MCF 10A (cell line): ENCODE measurements at regions not wholly inside any gene's neighbourhood (a gene's known extent, or its start where the extent isn't known, plus 50 kb on each side); places are given as distances from the start of the nearest gene placed in this dataset.

Source experiments
- BruUV-seq: library from RNA; stranded (reverse); fragments of 400-500 nt; replicated peaks from 2 replicates; lab custom pipeline; 2021; lab: Mats Ljungman, UMichigan
- CTCF ChIA-PET: fragments of 300-600 bp; sonication (Branson Sonifier 250); formaldehyde crosslinking; extraction: SDS; loops from one replicate; lab custom pipeline; 2021; ENCODE audit warnings: antibody characterized with exemption, inconsistent platforms; lab: Yijun Ruan, JAX
- POLR2A ChIA-PET: fragments of 300-600, 350-650 bp; sonication (Branson Sonifier 250); formaldehyde crosslinking; extraction: SDS; loops from one replicate; lab custom pipeline; 2020; ENCODE audit warnings: antibody characterized with exemption, inconsistent platforms; lab: Yijun Ruan, JAX
- DNase-seq: peaks from one replicate; pipeline ENCODE4 v3.0.0-alpha.2; 2018; ENCODE audit not compliant: unreplicated experiment
- H3K27ac Mint-ChIP-seq: one replicate; pipeline ENCODE4 v1.8.0; 2022; ENCODE audit warnings: mild to moderate bottlenecking, low read depth, mixed read lengths; ENCODE audit not compliant: unreplicated experiment
- H3K27me3 Mint-ChIP-seq: one replicate; pipeline ENCODE4 v1.8.0; 2022; ENCODE audit warnings: mixed read lengths; ENCODE audit not compliant: insufficient read depth, unreplicated experiment
- H3K36me3 Mint-ChIP-seq: one replicate; pipeline ENCODE4 v1.8.0; 2022; ENCODE audit warnings: mild to moderate bottlenecking, moderate library complexity, mixed read lengths; ENCODE audit not compliant: insufficient read depth, unreplicated experiment
- H3K4me1 Mint-ChIP-seq: one replicate; pipeline ENCODE4 v1.8.0; 2022; ENCODE audit warnings: mixed read lengths; ENCODE audit not compliant: insufficient read depth, unreplicated experiment
- H3K4me3 Mint-ChIP-seq: one replicate; pipeline ENCODE4 v1.8.0; 2022; ENCODE audit warnings: mild to moderate bottlenecking, moderate library complexity, mixed read lengths; ENCODE audit not compliant: unreplicated experiment
- H3K9me3 Mint-ChIP-seq: one replicate; pipeline ENCODE4 v1.8.0; 2022; ENCODE audit warnings: mixed read lengths; ENCODE audit not compliant: unreplicated experiment
- CTCF ChIP-seq: fragments of 200-600 bp; IDR thresholded peaks from one replicate; pipeline ENCODE4 v1.8.0; 2022; ENCODE audit warnings: antibody characterized with exemption, mild to moderate bottlenecking; ENCODE audit not compliant: unreplicated experiment
- intact Hi-C: fragments of 100-400 bp; cut with micrococcal nuclease; formaldehyde crosslinking; loops from 2 replicates; pipeline ENCODE4 v1.14.1; 2022

- CTCF ChIA-PET, result interaction anchor here (0.7 to 1.1 kb wide), 2 partner anchors 109 to 150 kb away, joined by 3 read pairs; no protein-coding TSS in a partner anchor
- no TSS peak for BruUV-seq
- Mint-ChIP-seq H3K4me3 (no peak overlapping the region), H3K4me1 (no peaks in the 10 kb centered on the region), H3K27ac (no peak overlapping the region), H3K27me3 (no peaks in the 10 kb centered on the region), H3K9me3 (peaks cover 7% of the 10 kb centered on the region), H3K36me3 (peaks cover 5% of the 10 kb centered on the region)
- DNase-seq, result no peak
- POLR2A ChIA-PET, result no interaction called here
- no peak for TF ChIP-seq CTCF
- intact Hi-C loops, result no loop called here
These were observed 92.8 kb downstream of the SNX18 start for GRCh38 chr5:54610197-54610944.

- Mint-ChIP-seq H3K4me3 (no peak overlapping the region), H3K27me3 (no peaks in the 10 kb centered on the region), H3K27ac (no peak overlapping the region), H3K9me3 (peaks cover 7% of the 10 kb centered on the region), H3K4me1 (no peaks in the 10 kb centered on the region), H3K36me3 (peaks cover 5% of the 10 kb centered on the region)
- no peak for DNase-seq
- no peak for TF ChIP-seq CTCF
- ChIA-PET POLR2A (interaction anchor here (0.5 kb wide), 1 partner anchor 29 kb away, joined by 3 read pairs; no protein-coding TSS in a partner anchor), CTCF (interaction anchor here (1.0 kb wide), 1 partner anchor 11 kb away, joined by 6 read pairs; no protein-coding TSS in a partner anchor)
- no TSS peak for BruUV-seq
- intact Hi-C loops, result no loop called here
These were observed 91.0 kb downstream of the SNX18 start for GRCh38 chr5:54608423-54609085.

GRCh38 chr5:54607006-54607405 is 89.4 kb downstream of the SNX18 start:
- Mint-ChIP-seq H3K4me3 (no peak overlapping the region), H3K4me1 (no peaks in the 10 kb centered on the region), H3K27me3 (no peaks in the 10 kb centered on the region), H3K9me3 (peaks cover 7% of the 10 kb centered on the region), H3K36me3 (peaks cover 5% of the 10 kb centered on the region), H3K27ac (no peak overlapping the region)
- intact Hi-C loops, result no loop called here
- TF ChIP-seq CTCF, result no peak
- no peak for DNase-seq
- ChIA-PET POLR2A (no interaction called here), CTCF (no interaction called here)
- BruUV-seq, result no TSS peak

GRCh38 chr5:54603372-54603771 is 85.8 kb downstream of the SNX18 start:
- TF ChIP-seq CTCF, result no peak
- BruUV-seq, result no TSS peak
- Mint-ChIP-seq H3K36me3 (no peaks in the 10 kb centered on the region), H3K27ac (no peak overlapping the region), H3K9me3 (no peaks in the 10 kb centered on the region), H3K27me3 (no peaks in the 10 kb centered on the region), H3K4me3 (no peak overlapping the region), H3K4me1 (no peaks in the 10 kb centered on the region)
- ChIA-PET POLR2A (no interaction called here), CTCF (interaction anchor here (0.6 kb wide), 1 partner anchor 59 kb away, joined by 3 read pairs; no protein-coding TSS in a partner anchor)
- no peak for DNase-seq
- intact Hi-C loops, result no loop called here
